GM23338 (cell line): ENCODE measurements at regions not wholly inside any gene's neighbourhood (a gene's known extent, or its start where the extent isn't known, plus 50 kb on each side); places are given as distances from the start of the nearest gene placed in this dataset.
A peak's percentile ranks its signal among the peaks of the same experiment; 100 is the strongest.

Experiments used
- ATAC-seq: fragments of 200-7000 bp; cut with Tn5 transposase; 3 replicates; pipeline ENCODE4 v1.9.1; 2020
- DNase-seq: peaks from one replicate; pipeline ENCODE4 v3.0.0-alpha.2; 2015; ENCODE audit warnings: low spot score
- H2AFZ ChIP-seq: fragments of 200-600 bp; sonication (generic); 2 replicates; pipeline ENCODE4 v1.8.0; 2016; ENCODE audit warnings: antibody characterized with exemption, mild to moderate bottlenecking, moderate library complexity
- H3F3A ChIP-seq: fragments of 200-600 bp; sonication (generic); replicated peaks from 2 replicates; pipeline ENCODE4 v1.8.0; 2017; ENCODE audit warnings: antibody characterized with exemption, mixed run types, low read depth
- H3K27ac ChIP-seq: fragments of 200-600 bp; sonication (generic); 2 replicates; pipeline ENCODE4 v1.6.1; 2016; ENCODE audit warnings: low read depth
- H3K27me3 ChIP-seq: fragments of 200-600 bp; sonication (generic); 2 replicates; pipeline ENCODE4 v1.8.0; 2016; ENCODE audit warnings: mild to moderate bottlenecking, mixed run types, moderate library complexity; ENCODE audit not compliant: insufficient read depth
- H3K36me3 ChIP-seq: fragments of 200-600 bp; sonication (generic); 2 replicates; pipeline ENCODE4 v1.8.0; 2016; ENCODE audit warnings: mild to moderate bottlenecking; ENCODE audit not compliant: insufficient read depth
- H3K4me1 ChIP-seq: fragments of 200-600 bp; sonication (generic); 2 replicates; pipeline ENCODE4 v1.8.0; 2016; ENCODE audit warnings: mild to moderate bottlenecking, moderate library complexity; ENCODE audit not compliant: insufficient read depth
- H3K4me2 ChIP-seq: fragments of 200-600 bp; sonication (generic); 2 replicates; pipeline ENCODE4 v1.7.1; 2017; ENCODE audit warnings: mixed run types
- H3K4me3 ChIP-seq: fragments of 200-600 bp; sonication (generic); 2 replicates; pipeline ENCODE4 v1.6.1; 2016; ENCODE audit warnings: mixed run types
- H3K79me2 ChIP-seq: fragments of 200-600 bp; sonication (generic); replicated peaks from 2 replicates; pipeline ENCODE4 v1.8.0; 2017; ENCODE audit warnings: mild to moderate bottlenecking; ENCODE audit not compliant: insufficient read depth
- H3K9me2 ChIP-seq: fragments of 200-600 bp; sonication (generic); 2 replicates; pipeline ENCODE4 v1.8.0; 2017; ENCODE audit not compliant: insufficient read depth
- H4K20me1 ChIP-seq: fragments of 200-600 bp; sonication (generic); replicated peaks from 2 replicates; pipeline ENCODE4 v1.8.0; 2017; ENCODE audit warnings: mild to moderate bottlenecking; ENCODE audit not compliant: insufficient read depth
- H3K27ac Mint-ChIP-seq: 2 replicates; pipeline ENCODE4 v1.8.0; 2020; ENCODE audit warnings: inconsistent platforms, mild to moderate bottlenecking, moderate library complexity, mixed read lengths
- H3K27me3 Mint-ChIP-seq: 3 replicates; pipeline ENCODE4 v1.8.0; 2022; ENCODE audit warnings: low read depth, mild to moderate bottlenecking, moderate library complexity, mixed read lengths, inconsistent platforms; ENCODE audit not compliant: insufficient read depth, poor library complexity
- H3K36me3 Mint-ChIP-seq: 3 replicates; pipeline ENCODE4 v1.8.0; 2021; ENCODE audit warnings: low read depth, mild to moderate bottlenecking, inconsistent platforms, moderate library complexity, mixed read lengths
- H3K4me1 Mint-ChIP-seq: 3 replicates; pipeline ENCODE4 v1.8.0; 2020; ENCODE audit warnings: mild to moderate bottlenecking, inconsistent platforms, mixed read lengths
- H3K4me3 Mint-ChIP-seq: 3 replicates; pipeline ENCODE4 v1.8.0; 2021; ENCODE audit warnings: moderate library complexity, mild to moderate bottlenecking, inconsistent platforms, mixed read lengths
- H3K9me3 Mint-ChIP-seq: 3 replicates; pipeline ENCODE4 v1.8.0; 2020; ENCODE audit warnings: moderate library complexity, mild to moderate bottlenecking, inconsistent platforms, mixed read lengths
- CTCF ChIP-seq, 2 experiments: fragments of 200-600 bp in 1 of 2; sonication (generic) in 1 of 2; conservative IDR thresholded peaks; 2 replicates each; pipeline versions ENCODE4 v1.5.1 to v1.6.1; 2016 to 2017; ENCODE audit warnings: antibody characterized with exemption in 2 of 2, low read depth in 2 of 2, mild to moderate bottlenecking in 2 of 2, moderate library complexity in 1 of 2
- EZH2 ChIP-seq: fragments of 200-600 bp; sonication (generic); IDR thresholded peaks from one replicate; pipeline ENCODE4 v1.8.0; 2017; ENCODE audit warnings: antibody characterized with exemption, mild to moderate bottlenecking, low read depth; ENCODE audit not compliant: unreplicated experiment
- JUNB ChIP-seq: IDR thresholded peaks from one replicate; pipeline ENCODE4 v1.6.1; 2016; ENCODE audit warnings: antibody characterized with exemption; ENCODE audit not compliant: unreplicated experiment
- POLR2AphosphoS5 ChIP-seq: IDR thresholded peaks from 2 replicates; pipeline ENCODE4 v1.6.1; 2016; ENCODE audit warnings: antibody characterized with exemption, low read depth
- REST ChIP-seq: IDR thresholded peaks from one replicate; pipeline ENCODE4 v1.6.1; 2018; ENCODE audit warnings: antibody characterized with exemption; ENCODE audit not compliant: unreplicated experiment
- STAT1 ChIP-seq: IDR thresholded peaks from one replicate; pipeline ENCODE4 v1.6.1; 2016; ENCODE audit warnings: antibody characterized with exemption; ENCODE audit not compliant: unreplicated experiment
- ZNF114 ChIP-seq: fragments of 250-450 bp; sonication (Bioruptor Pico); IDR thresholded peaks from 2 replicates; pipeline ENCODE4 v1.5.0; 2020; ENCODE audit warnings: mild to moderate bottlenecking, moderate library complexity
- ZNF331 ChIP-seq: fragments of 250-450 bp; sonication (Bioruptor Pico); IDR thresholded peaks from 2 replicates; pipeline ENCODE4 v1.5.0; 2020; ENCODE audit warnings: low read depth, mild to moderate bottlenecking, moderate library complexity
- ZNF462 ChIP-seq: fragments of 250-450 bp; sonication (Bioruptor Pico); IDR thresholded peaks from 2 replicates; pipeline ENCODE4 v1.5.0; 2020; ENCODE audit warnings: mild to moderate bottlenecking, moderate library complexity

- Histone ChIP-seq H2AFZ (no peak overlapping the region), H3K4me2 (no peak overlapping the region), H4K20me1 (no peaks in the 10 kb centered on the region), H3K36me3 (no peaks in the 10 kb centered on the region), H3K27me3 (no peaks in the 10 kb centered on the region), H3K4me3 (no peak overlapping the region), H3K9me2 (peaks cover 17% of the 10 kb centered on the region; the same call in 1 of the 2 replicates), H3K79me2 (no peaks in the 10 kb centered on the region), H3K27ac (no peak overlapping the region), H3K4me1 (no peaks in the 10 kb centered on the region), H3F3A (no peaks in the 10 kb centered on the region)
- TF ChIP-seq REST (no peak), POLR2AphosphoS5 (no peak), STAT1 (no peak), CTCF (conservative IDR thresholded peaks at IDR 0.05; ENCODE audit: low read depth in 2 of 2) (no peak), EZH2 (no peak), JUNB (no peak), ZNF331 (CRISPR knock-in tag) (no peak)
- Mint-ChIP-seq H3K27ac (no peak overlapping the region), H3K27me3 (no peaks in the 10 kb centered on the region), H3K4me1 (peaks cover 6% of the 10 kb centered on the region; the same call in 2 of the 3 replicates), H3K4me3 (no peak overlapping the region), H3K9me3 (no peaks in the 10 kb centered on the region), H3K36me3 (no peaks in the 10 kb centered on the region)
- DNase-seq (no peak), ATAC-seq (no peak)
These were observed 225.1 kb upstream of the KLHL29 start for GRCh38 chr2:23159746-23160405.

GRCh38 chr2:23164173-23164572, 220.8 kb upstream of the KLHL29 start:
- Histone ChIP-seq H3K27me3 (no peaks in the 10 kb centered on the region), H3K27ac (no peak overlapping the region), H3K4me2 (no peak overlapping the region), H3K9me2 (peaks cover 13% of the 10 kb centered on the region; the same call in 1 of the 2 replicates), H3K36me3 (no peaks in the 10 kb centered on the region), H3F3A (no peaks in the 10 kb centered on the region), H3K4me1 (no peaks in the 10 kb centered on the region), H4K20me1 (no peaks in the 10 kb centered on the region), H3K4me3 (no peak overlapping the region), H2AFZ (peak overlapping the region; percentile 28; the same call in 1 of the 2 replicates), H3K79me2 (no peaks in the 10 kb centered on the region)
- Mint-ChIP-seq H3K27me3 (peaks cover 3% of the 10 kb centered on the region), H3K36me3 (no peaks in the 10 kb centered on the region), H3K4me3 (no peak overlapping the region), H3K4me1 (no peaks in the 10 kb centered on the region), H3K9me3 (peaks cover 3% of the 10 kb centered on the region; the same call in 1 of the 3 replicates), H3K27ac (no peak overlapping the region)
- TF ChIP-seq JUNB (no peak), ZNF114 (CRISPR knock-in tag) (no peak), ZNF462 (no peak), ZNF331 (CRISPR knock-in tag) (no peak)
- DNase-seq = no peak
- no peak for ATAC-seq
